ENCODE measurements at regions not wholly inside any gene's neighbourhood (a gene's known extent, or its start where the extent isn't known, plus 50 kb on each side); places are given as distances from the start of the nearest gene placed in this dataset.
"Not testable (repeated sequence)": the region's sequence is repeated elsewhere in the genome, so short reads cannot be mapped to it uniquely, and the experiment has no call there.

GRCh38 chr2:87246066-87246717, 224.5 kb upstream of the PLGLB1 start:
- not testable (repeated sequence) for TF ChIP-seq ZBTB33 (IDR thresholded peaks at IDR 0.05); CTCF (IDR thresholded peaks at IDR 0.05; ENCODE audit: low read depth, low read length, missing input control); ATF3 (IDR thresholded peaks at IDR 0.05); RAD21 (IDR thresholded peaks at IDR 0.05); TAF1 (conservative IDR thresholded peaks at IDR 0.05); GABPA (IDR thresholded peaks at IDR 0.05 in 1 of 2, conservative IDR thresholded peaks at IDR 0.05 in 1 of 2); MAX (IDR thresholded peaks at IDR 0.05)
